Stimulated activated CD4-positive, alpha-beta T cell treated with anti-CD3 and anti-CD28 coated beads, Interleukin-15, amount 100 ng/mL, for 1 hour (primary cell): ENCODE measurements at regions not wholly inside any gene's neighbourhood (a gene's known extent, or its start where the extent isn't known, plus 50 kb on each side); places are given as distances from the start of the nearest gene placed in this dataset.

Experiments used
- DNase-seq, 2 donors: peaks; one replicate each; pipeline ENCODE4 v3.0.0-alpha.2; 2020; ENCODE audit warnings: low read depth in 1 of 2, low spot score in 1 of 2

- no peak for DNase-seq
Observed at GRCh38 chr11:134674974-134675373, 262.9 kb upstream of the B3GAT1 start.

GRCh38 chr11:134670961-134671370 lies 258.9 kb upstream of the B3GAT1 start:
- no peak for DNase-seq

GRCh38 chr11:134670247-134670782 lies 258.3 kb upstream of the B3GAT1 start:
- no peak for DNase-seq

GRCh38 chr11:134669796-134670195 lies 257.8 kb upstream of the B3GAT1 start:
- DNase-seq: no peak

GRCh38 chr11:134668796-134669195 lies 256.8 kb upstream of the B3GAT1 start:
- DNase-seq: no peak

GRCh38 chr11:134668076-134668475 lies 256.0 kb upstream of the B3GAT1 start:
- DNase-seq: no peak

GRCh38 chr11:134667505-134667904 lies 255.5 kb upstream of the B3GAT1 start:
- DNase-seq: no peak

- no peak for DNase-seq
Observed at GRCh38 chr11:134667175-134667500, 255.1 kb upstream of the B3GAT1 start.

- no peak for DNase-seq
Observed at GRCh38 chr11:134666273-134667174, 254.5 kb upstream of the B3GAT1 start.

GRCh38 chr11:134665571-134666270 lies 253.7 kb upstream of the B3GAT1 start:
- DNase-seq: no peak

- DNase-seq: no peak
Observed at GRCh38 chr11:134665188-134665535, 253.1 kb upstream of the B3GAT1 start.

- no peak for DNase-seq
Observed at GRCh38 chr11:134664447-134665187, 252.6 kb upstream of the B3GAT1 start.

- no peak for DNase-seq
Observed at GRCh38 chr11:134663506-134664313, 251.7 kb upstream of the B3GAT1 start.

GRCh38 chr11:134662629-134663360 lies 250.8 kb upstream of the B3GAT1 start:
- no peak for DNase-seq

- DNase-seq: no peak
Observed at GRCh38 chr11:134661660-134662059, 249.6 kb upstream of the B3GAT1 start.

GRCh38 chr11:134660416-134660815 lies 248.4 kb upstream of the B3GAT1 start:
- DNase-seq: no peak

- DNase-seq: no peak
Observed at GRCh38 chr11:134659882-134660281, 247.8 kb upstream of the B3GAT1 start.

GRCh38 chr11:134658481-134659225 lies 246.6 kb upstream of the B3GAT1 start:
- no peak for DNase-seq

- DNase-seq: no peak
Observed at GRCh38 chr11:134657631-134658030, 245.6 kb upstream of the B3GAT1 start.
